ENCODE measurements at regions not wholly inside any gene's neighbourhood (a gene's known extent, or its start where the extent isn't known, plus 50 kb on each side); places are given as distances from the start of the nearest gene placed in this dataset.

GRCh38 chr18:37964885-37965571, 399.4 kb upstream of the CELF4 start:
- in situ Hi-C loops (cut with MboI; ENCODE audit: low pct_unique_long_range_greater_than_20kb, low sequenced_read_pairs, unreplicated experiment): no loop called here
- TF ChIP-seq, protein P1, sequence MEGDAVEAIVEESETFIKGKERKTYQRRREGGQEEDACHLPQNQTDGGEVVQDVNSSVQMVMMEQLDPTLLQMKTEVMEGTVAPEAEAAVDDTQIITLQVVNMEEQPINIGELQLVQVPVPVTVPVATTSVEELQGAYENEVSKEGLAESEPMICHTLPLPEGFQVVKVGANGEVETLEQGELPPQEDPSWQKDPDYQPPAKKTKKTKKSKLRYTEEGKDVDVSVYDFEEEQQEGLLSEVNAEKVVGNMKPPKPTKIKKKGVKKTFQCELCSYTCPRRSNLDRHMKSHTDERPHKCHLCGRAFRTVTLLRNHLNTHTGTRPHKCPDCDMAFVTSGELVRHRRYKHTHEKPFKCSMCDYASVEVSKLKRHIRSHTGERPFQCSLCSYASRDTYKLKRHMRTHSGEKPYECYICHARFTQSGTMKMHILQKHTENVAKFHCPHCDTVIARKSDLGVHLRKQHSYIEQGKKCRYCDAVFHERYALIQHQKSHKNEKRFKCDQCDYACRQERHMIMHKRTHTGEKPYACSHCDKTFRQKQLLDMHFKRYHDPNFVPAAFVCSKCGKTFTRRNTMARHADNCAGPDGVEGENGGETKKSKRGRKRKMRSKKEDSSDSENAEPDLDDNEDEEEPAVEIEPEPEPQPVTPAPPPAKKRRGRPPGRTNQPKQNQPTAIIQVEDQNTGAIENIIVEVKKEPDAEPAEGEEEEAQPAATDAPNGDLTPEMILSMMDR (IDR thresholded peaks at IDR 0.05; ENCODE audit: extremely low read depth, insufficient read depth, missing control alignments): no peak
- no peak for DNase-seq (ENCODE audit: low spot score)

GRCh38 chr18:37963837-37964236, 398.2 kb upstream of the CELF4 start:
- in situ Hi-C loops (cut with MboI; ENCODE audit: low pct_unique_long_range_greater_than_20kb, low sequenced_read_pairs, unreplicated experiment): no loop called here
- TF ChIP-seq, protein P1 (IDR thresholded peaks at IDR 0.05; ENCODE audit: extremely low read depth, insufficient read depth, missing control alignments): no peak
- DNase-seq (ENCODE audit: low spot score): no peak

GRCh38 chr18:37962316-37962966, 396.8 kb upstream of the CELF4 start:
- no peak for DNase-seq (ENCODE audit: low spot score)
- in situ Hi-C loops (cut with MboI; ENCODE audit: low pct_unique_long_range_greater_than_20kb, low sequenced_read_pairs, unreplicated experiment): no loop called here
- TF ChIP-seq, protein P1 (IDR thresholded peaks at IDR 0.05; ENCODE audit: extremely low read depth, insufficient read depth, missing control alignments): no peak

DNA sequence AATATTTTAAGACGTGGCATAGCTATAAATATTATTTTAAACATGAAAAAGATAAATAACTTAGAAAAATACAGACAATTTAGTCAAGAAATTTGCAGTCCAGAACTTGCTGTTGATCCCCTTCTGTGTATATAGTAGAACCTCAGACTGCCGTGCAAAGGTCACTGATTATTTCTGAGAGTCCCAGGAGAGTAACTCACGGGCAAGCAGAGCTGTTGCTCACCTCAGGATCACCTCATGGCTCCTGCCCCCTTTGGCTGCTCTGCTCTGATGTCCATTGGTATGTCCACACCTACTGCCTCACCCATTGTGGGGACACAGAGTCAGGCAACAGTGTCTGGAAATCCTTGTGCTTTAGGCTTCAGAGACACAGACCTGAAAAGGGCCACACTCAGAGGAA, 392.9 kb upstream of the CELF4 start:
- no peak for DNase-seq (ENCODE audit: low spot score)
- in situ Hi-C loops (cut with MboI; ENCODE audit: low pct_unique_long_range_greater_than_20kb, low sequenced_read_pairs, unreplicated experiment): no loop called here

GRCh38 chr18:37956902-37957301, 391.3 kb upstream of the CELF4 start:
- DNase-seq (ENCODE audit: low spot score): no peak
- in situ Hi-C loops (cut with MboI; ENCODE audit: low pct_unique_long_range_greater_than_20kb, low sequenced_read_pairs, unreplicated experiment): no loop called here
- TF ChIP-seq, protein P1 (IDR thresholded peaks at IDR 0.05; ENCODE audit: extremely low read depth, insufficient read depth, missing control alignments): no peak

More for the DNA sequence above, 392.9 kb upstream of the CELF4 start:
- TF ChIP-seq, protein P1 (IDR thresholded peaks at IDR 0.05; ENCODE audit: extremely low read depth, insufficient read depth, missing control alignments): no peak

- TF ChIP-seq, protein P1 (IDR thresholded peaks at IDR 0.05; ENCODE audit: extremely low read depth, insufficient read depth, missing control alignments): no peak
- in situ Hi-C loops (cut with MboI; ENCODE audit: low pct_unique_long_range_greater_than_20kb, low sequenced_read_pairs, unreplicated experiment): no loop called here
- no peak for DNase-seq (ENCODE audit: low spot score)
Measured at GRCh38 chr18:37956020-37956419, 390.4 kb upstream of the CELF4 start.
